Panc1 (cell line): ENCODE measurements at regions not wholly inside any gene's neighbourhood (a gene's known extent, or its start where the extent isn't known, plus 50 kb on each side); places are given as distances from the start of the nearest gene placed in this dataset.

ENCODE experiments used
- ATAC-seq: fragments of 200-7000 bp; cut with Tn5 transposase; 2 replicates; pipeline ENCODE4 v1.9.1; 2020; ENCODE audit warnings: mild to moderate bottlenecking, moderate library complexity
- BruUV-seq: library from RNA; stranded (reverse); fragments of 400-500 nt; replicated peaks from 2 replicates; lab custom pipeline; 2021; lab: Mats Ljungman, UMichigan
- CTCF ChIA-PET: fragments of 300-600 bp; sonication (Branson Sonifier 250); formaldehyde crosslinking; loops from one replicate; lab custom pipeline; 2022; ENCODE audit warnings: antibody characterized with exemption; lab: Charles Lee
- POLR2A ChIA-PET: fragments of 300-600 bp; sonication (Branson Sonifier 250); formaldehyde crosslinking; loops from one replicate; lab custom pipeline; 2022; ENCODE audit warnings: antibody characterized with exemption; lab: Charles Lee
- DNase-seq: peaks from one replicate; pipeline ENCODE4 v3.0.0-alpha.2; 2010; ENCODE audit warnings: low read depth, low spot score
- H3K27ac ChIP-seq: 2 replicates; pipeline ENCODE4 v1.5.1; 2011; ENCODE audit warnings: mild to moderate bottlenecking, low read length, inconsistent platforms
- H3K27me3 ChIP-seq: fragments of 200-500 bp; sonication (Bioruptor generic); 2 replicates; pipeline ENCODE4 v1.6.0; 2014; ENCODE audit warnings: low read length, inconsistent platforms; ENCODE audit not compliant: control insufficient read depth, insufficient read depth
- H3K36me3 ChIP-seq: fragments of 200-500 bp; sonication (Bioruptor generic); 2 replicates; pipeline ENCODE4 v1.5.1; 2014; ENCODE audit warnings: inconsistent platforms, mild to moderate bottlenecking, low read length, moderate library complexity; ENCODE audit not compliant: control insufficient read depth, insufficient read depth
- H3K4me1 ChIP-seq: 2 replicates; pipeline ENCODE4 v1.5.1; 2011; ENCODE audit warnings: inconsistent platforms, mild to moderate bottlenecking, low read length, moderate library complexity; ENCODE audit not compliant: control insufficient read depth, insufficient read depth
- H3K4me3 ChIP-seq, 2 experiments: 2 replicates each; pipeline ENCODE4 v1.5.1; 2011 to 2012; ENCODE audit warnings: low read depth in 2 of 2, low read length in 2 of 2, mild to moderate bottlenecking in 2 of 2, inconsistent platforms in 1 of 2, moderate library complexity in 1 of 2
- H3K9me3 ChIP-seq: fragments of 200-500 bp; sonication (Bioruptor generic); 2 replicates; pipeline ENCODE4 v1.5.1; 2014; ENCODE audit warnings: low read depth, mild to moderate bottlenecking, inconsistent platforms, low read length, moderate library complexity; ENCODE audit not compliant: control insufficient read depth, insufficient read depth
- CTCF ChIP-seq: fragments of 450-650 bp; IDR thresholded peaks from 2 replicates; pipeline ENCODE4 v1.5.1; 2017; ENCODE audit warnings: mild to moderate bottlenecking
- POLR2AphosphoS5 ChIP-seq: IDR thresholded peaks from 2 replicates; pipeline ENCODE4 v1.6.1; 2012; ENCODE audit warnings: mild to moderate bottlenecking, low read depth, low read length, moderate library complexity
- REST ChIP-seq, 2 experiments: IDR thresholded peaks; 2 replicates each; pipeline ENCODE4 v1.6.1; 2011 to 2012; ENCODE audit warnings: low read depth in 2 of 2, control low read depth in 1 of 2, low read length in 1 of 2, mild to moderate bottlenecking in 1 of 2, moderate library complexity in 1 of 2; ENCODE audit not compliant: insufficient read depth in 1 of 2
- SIN3A ChIP-seq: IDR thresholded peaks from 2 replicates; pipeline ENCODE4 v1.6.1; 2012; ENCODE audit warnings: low read depth, mild to moderate bottlenecking, low read length, moderate library complexity, borderline replicate concordance; ENCODE audit not compliant: insufficient read depth
- TCF7L2 ChIP-seq: IDR thresholded peaks from 2 replicates; pipeline ENCODE4 v1.6.1; 2011; ENCODE audit warnings: mild to moderate bottlenecking, low read depth, low read length, inconsistent platforms
- in situ Hi-C: cut with HindIII; loops from 2 replicates; pipeline ENCODE4 v1.10.0; 2016; ENCODE audit warnings: low sequenced_read_pairs, low pct_unique_long_range_greater_than_20kb
- intact Hi-C: fragments of 100-400 bp; cut with micrococcal nuclease; formaldehyde crosslinking; loops from one replicate; pipeline ENCODE4 v1.10.0; 2022; ENCODE audit not compliant: unreplicated experiment

GRCh38 chr9:77099388-77099787 is 77.9 kb upstream of the VPS13A start:
- ChIA-PET CTCF (no interaction called here), POLR2A (no interaction called here)
- Histone ChIP-seq H3K9me3 (no peaks in the 10 kb centered on the region), H3K4me1 (no peaks in the 10 kb centered on the region), H3K4me3 (no peak overlapping the region), H3K36me3 (no peaks in the 10 kb centered on the region), H3K27me3 (peaks cover 2% of the 10 kb centered on the region; the same call in 1 of the 2 replicates), H3K27ac (no peak overlapping the region)
- intact Hi-C loops (no loop called here), in situ Hi-C loops (no loop called here)
- no peak for ATAC-seq
- no TSS peak for BruUV-seq
- TF ChIP-seq REST (IDR thresholded peaks at IDR 0.05; ENCODE audit: insufficient read depth in 1 of 2, low read depth in 2 of 2, low read length in 1 of 2) (no peak), POLR2AphosphoS5 (no peak), TCF7L2 (no peak), SIN3A (no peak), CTCF (no peak)
- no peak for DNase-seq

GRCh38 chr9:77111408-77111807 is 65.9 kb upstream of the VPS13A start:
- DNase-seq (no peak), ATAC-seq (no peak)
- Histone ChIP-seq H3K9me3 (no peaks in the 10 kb centered on the region), H3K4me3 (no peak overlapping the region), H3K36me3 (no peaks in the 10 kb centered on the region), H3K27me3 (0 out of 2 replicates have a peak, but pooled peaks cover under 1% of the 10 kb centered on the region), H3K27ac (no peak overlapping the region), H3K4me1 (no peaks in the 10 kb centered on the region)
- ChIA-PET POLR2A (no interaction called here), CTCF (no interaction called here)
- BruUV-seq = no TSS peak
- intact Hi-C loops = no loop called here
- no peak for TF ChIP-seq CTCF
- in situ Hi-C loops = no loop called here

GRCh38 chr9:77125665-77126064 is 51.7 kb upstream of the VPS13A start:
- BruUV-seq = no TSS peak
- in situ Hi-C loops = no loop called here

More at GRCh38 chr9:77125665-77126064, 51.7 kb upstream of the VPS13A start:
- Histone ChIP-seq H3K36me3 (no peaks in the 10 kb centered on the region), H3K9me3 (no peaks in the 10 kb centered on the region), H3K27ac (no peak overlapping the region), H3K27me3 (no peaks in the 10 kb centered on the region), H3K4me1 (no peaks in the 10 kb centered on the region), H3K4me3 (no peak overlapping the region)
- POLR2A ChIA-PET = no interaction called here
- no peak for TF ChIP-seq REST (IDR thresholded peaks at IDR 0.05; ENCODE audit: insufficient read depth in 1 of 2, low read depth in 2 of 2, low read length in 1 of 2)
- no peak for TF ChIP-seq SIN3A
- no peak for TF ChIP-seq POLR2AphosphoS5
- no peak for TF ChIP-seq CTCF
- no peak for TF ChIP-seq TCF7L2
- no peak for DNase-seq
- CTCF ChIA-PET = no interaction called here
- ATAC-seq = no peak
- intact Hi-C loops = no loop called here
